HG02588 (cell line): ENCODE measurements at regions not wholly inside any gene's neighbourhood (a gene's known extent, or its start where the extent isn't known, plus 50 kb on each side); places are given as distances from the start of the nearest gene placed in this dataset.

ENCODE experiments used
- ATAC-seq: cut with Tn5 transposase; IDR thresholded peaks from one replicate; pipeline ENCODE4 v1.9.1; 2021; ENCODE audit warnings: mild to moderate bottlenecking, moderate library complexity; ENCODE audit not compliant: unreplicated experiment

DNA sequence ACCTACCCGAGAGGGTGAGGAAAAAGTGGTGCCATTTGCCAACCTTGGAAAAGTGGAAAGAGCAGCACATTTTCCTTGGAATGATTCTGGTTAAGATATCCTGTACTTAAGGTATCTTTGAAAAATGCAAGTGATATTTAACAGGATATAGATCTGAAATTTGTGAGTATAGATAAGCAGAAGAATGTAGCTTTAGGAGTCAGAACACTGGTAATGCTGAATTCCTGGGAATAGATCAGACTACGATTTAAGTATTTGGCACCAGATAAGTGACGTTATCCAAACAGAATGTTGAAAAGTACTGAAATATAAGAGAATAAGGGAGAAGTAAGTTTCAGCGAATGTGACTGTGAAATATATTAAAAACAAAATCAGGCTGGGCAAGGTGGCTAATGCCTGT is 210.1 kb downstream of the PCDH7 start:
- no peak for ATAC-seq

- no peak for ATAC-seq
Observed at GRCh38 chr4:30932581-30932980, 212.4 kb downstream of the PCDH7 start.

GRCh38 chr4:30939069-30939468 is 218.9 kb downstream of the PCDH7 start:
- ATAC-seq = no peak

DNA sequence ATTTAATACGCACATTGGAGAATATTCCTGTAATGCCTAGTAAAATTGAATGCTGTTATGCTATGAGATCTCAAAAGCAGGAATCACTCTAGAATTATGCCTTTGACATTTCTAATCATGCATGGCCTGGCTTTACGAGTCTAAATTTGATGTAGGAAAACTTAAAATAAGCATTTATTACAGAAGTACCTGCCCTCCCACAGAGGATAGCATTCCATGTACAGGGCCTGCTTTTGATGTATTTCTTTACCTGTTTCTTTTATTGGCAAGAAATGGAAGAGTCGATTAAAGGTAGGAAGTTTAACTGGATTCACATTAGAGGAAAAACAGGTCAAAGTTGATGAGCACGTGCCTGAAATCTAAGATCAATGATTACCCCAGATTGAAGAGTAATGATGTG is 219.5 kb downstream of the PCDH7 start:
- ATAC-seq = no peak

DNA sequence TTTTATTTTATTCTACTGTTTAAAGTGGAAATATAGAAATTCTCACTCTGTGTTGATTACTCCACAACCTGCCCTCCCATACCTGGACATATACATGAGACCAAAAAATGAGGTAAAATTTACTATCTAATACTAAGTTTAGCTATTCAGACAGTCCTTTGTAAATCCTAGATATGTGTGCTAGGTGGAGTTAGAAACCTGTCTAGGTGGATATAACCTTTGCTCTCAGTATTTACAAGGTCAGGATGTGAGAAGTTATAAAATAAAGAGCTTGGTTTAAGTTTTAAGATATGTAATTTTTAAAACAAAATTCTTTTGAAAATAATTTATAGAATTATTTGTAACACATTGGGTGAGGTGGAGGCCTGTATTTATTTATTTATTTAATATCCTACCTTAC is 221.5 kb downstream of the PCDH7 start:
- ATAC-seq = no peak

- ATAC-seq = no peak
Observed at GRCh38 chr4:30943356-30943755, 223.2 kb downstream of the PCDH7 start.

DNA sequence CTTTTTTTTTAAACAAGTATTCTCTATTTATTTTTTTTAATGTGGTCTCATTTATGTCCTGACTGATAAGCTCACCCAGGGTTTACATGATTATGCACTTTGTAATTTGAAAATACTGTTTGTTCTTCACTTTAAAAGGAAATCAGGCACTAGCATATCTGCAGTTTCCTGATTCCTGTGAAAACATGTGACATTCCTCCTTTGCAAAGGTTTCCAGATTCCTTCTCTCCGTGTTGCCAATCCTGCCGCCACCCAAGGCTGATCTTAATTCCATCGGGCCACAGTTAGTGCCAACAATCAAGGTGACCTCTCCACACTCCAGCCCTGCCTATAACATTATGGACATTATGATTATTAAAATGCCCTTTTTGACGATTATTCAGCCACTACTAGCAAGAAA is 225.4 kb downstream of the PCDH7 start:
- no peak for ATAC-seq

GRCh38 chr4:30946288-30946687 is 226.1 kb downstream of the PCDH7 start:
- no peak for ATAC-seq

DNA sequence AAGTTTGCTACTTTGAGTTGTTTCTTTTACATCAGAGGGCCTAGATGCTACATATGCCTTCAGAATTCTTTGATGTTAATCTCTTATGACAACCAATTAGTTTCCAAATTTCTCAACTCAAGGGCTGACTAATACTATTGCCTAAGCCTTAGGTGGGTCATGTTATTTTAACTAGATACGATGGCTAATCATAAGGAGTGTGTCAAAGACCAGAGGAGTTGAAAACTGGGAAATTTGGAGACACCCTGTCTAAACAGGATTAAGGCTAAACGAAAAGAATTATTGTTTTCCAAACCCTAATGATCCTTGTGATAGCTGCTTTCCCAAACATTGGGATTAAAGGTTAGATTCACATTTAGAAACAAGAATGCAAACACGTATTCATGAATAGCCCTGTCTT is 228.5 kb downstream of the PCDH7 start:
- ATAC-seq = no peak

DNA sequence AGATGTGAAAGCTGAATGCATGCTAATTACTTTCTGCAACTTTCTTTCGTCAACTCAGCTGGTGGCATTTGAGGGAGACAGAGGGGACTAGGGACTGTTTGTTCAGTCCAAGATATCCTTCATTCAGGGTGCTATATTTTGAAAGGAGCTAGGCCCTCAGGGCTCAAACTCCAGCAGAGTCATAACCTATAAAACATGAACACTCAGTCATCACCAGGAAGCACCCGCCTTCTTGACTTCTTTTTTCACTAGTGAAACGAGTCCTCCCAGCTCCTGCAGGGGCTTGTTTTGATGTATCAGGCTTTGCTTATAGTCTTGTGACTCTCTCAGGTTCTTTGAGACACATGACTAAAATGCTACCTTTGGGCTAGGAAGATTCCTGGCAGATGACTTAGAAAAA is 230.6 kb downstream of the PCDH7 start:
- ATAC-seq = no peak

GRCh38 chr4:30952526-30953219 is 232.5 kb downstream of the PCDH7 start:
- no peak for ATAC-seq

DNA sequence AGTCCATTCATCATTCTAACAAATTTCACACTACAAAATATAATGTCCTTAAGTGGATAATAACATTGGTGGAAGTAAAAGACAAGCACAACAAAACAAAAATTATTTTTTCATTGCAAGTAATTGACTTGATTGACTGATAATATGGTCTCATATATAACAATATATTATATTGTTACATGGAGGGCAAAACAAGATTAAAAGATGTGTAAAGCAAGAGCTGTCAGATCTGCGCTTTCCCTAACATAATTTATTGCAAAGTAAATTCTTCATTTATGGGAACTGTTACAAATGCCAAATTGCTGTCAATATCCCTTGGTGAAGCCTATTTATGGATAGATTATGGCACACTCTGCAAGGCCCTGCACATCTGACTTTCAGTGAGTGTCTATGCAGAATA is 233.6 kb downstream of the PCDH7 start:
- no peak for ATAC-seq

DNA sequence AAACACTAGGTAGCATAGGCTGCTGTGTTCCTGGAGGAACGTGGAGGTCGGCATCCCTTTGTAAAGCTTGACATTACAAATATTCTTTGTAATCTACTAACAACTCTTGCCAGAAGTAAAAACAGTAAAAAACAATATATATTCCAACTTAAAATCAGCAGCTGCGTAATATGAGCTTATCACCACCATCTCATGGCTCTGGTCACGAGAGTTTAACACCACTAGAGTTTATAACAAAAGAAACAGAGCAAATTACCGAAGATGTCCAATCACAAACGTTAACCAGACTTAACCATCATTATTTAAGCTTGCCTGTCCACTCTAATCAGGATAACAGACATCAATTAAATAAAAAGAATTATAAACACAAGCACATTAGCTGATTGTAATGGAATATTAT is 236.7 kb downstream of the PCDH7 start:
- ATAC-seq = no peak

DNA sequence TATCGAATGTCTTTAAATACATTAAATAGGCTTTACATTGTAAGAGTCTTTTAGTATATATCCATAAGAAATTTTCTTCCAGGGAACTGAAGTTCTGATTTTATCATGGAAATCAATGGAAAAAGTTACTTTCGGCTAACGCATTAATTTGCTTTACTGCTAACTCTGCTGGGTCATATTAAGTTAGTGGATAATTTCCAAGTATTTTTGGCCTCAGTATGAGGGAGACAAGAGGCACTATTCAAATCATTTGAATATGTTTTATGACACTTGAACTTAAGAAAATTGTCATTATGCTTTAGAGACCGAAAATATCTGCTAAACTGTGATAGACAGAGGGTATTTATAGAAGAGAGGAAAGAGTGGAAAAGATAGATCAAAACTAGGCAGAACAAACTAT is 237.5 kb downstream of the PCDH7 start:
- ATAC-seq = no peak

GRCh38 chr4:30959781-30960485 is 239.8 kb downstream of the PCDH7 start:
- ATAC-seq = no peak

DNA sequence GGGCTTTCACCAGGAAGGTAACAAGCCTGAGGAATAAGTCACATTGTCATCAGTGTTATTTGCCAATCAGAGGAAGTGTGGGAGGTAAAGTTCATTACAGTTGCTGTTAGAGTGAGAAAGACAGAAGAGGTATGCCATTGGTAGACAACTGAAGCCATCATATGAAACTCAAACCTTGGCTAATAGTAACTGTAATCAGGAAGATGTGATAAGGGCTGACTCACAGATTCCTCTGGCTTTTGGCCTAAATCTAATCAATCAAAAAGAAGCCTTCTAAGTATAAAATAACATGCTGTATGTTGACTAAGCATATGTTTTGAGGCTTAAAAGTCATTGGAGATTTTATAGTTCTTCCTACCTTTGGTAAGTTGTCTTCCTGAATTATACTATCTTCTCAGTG is 242.8 kb downstream of the PCDH7 start:
- ATAC-seq = no peak

GRCh38 chr4:30968926-30969325 is 248.8 kb downstream of the PCDH7 start:
- ATAC-seq = no peak

DNA sequence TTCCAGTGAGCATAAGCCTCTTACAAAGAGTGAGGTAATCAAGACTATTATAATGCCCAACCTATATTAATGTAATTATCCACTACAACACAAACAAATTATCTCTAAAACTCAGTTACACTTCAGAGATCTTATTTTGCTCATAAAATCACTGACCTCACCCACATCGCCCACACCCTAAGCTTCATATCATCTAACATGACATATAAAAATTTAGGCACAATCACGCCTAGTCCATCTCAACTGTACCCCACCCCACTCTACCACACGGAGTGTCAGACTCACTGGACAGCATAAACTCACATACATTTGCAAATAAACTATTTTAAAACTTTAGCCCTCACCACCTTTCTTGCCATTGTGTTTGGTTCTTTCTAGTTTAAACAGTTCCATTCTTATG is 252.4 kb downstream of the PCDH7 start:
- ATAC-seq = no peak

- ATAC-seq = no peak
Observed at GRCh38 chr4:30973993-30974392, 253.8 kb downstream of the PCDH7 start.

GRCh38 chr4:30979402-30979801 is 259.2 kb downstream of the PCDH7 start:
- ATAC-seq = no peak

- ATAC-seq = no peak
Observed at GRCh38 chr4:30989508-30989907, 269.3 kb downstream of the PCDH7 start.

- no peak for ATAC-seq
Observed at GRCh38 chr4:30996841-30997240, 276.7 kb downstream of the PCDH7 start.

- ATAC-seq = no peak
Observed at GRCh38 chr4:31005037-31005436, 284.9 kb downstream of the PCDH7 start.
